Osteocyte (in vitro differentiated cells): ENCODE measurements at regions not wholly inside any gene's neighbourhood (a gene's known extent, or its start where the extent isn't known, plus 50 kb on each side); places are given as distances from the start of the nearest gene placed in this dataset.

Experiments used
- DNase-seq: peaks from one replicate; pipeline ENCODE4 v3.0.0; 2021; ENCODE audit warnings: mixed read lengths; ENCODE audit not compliant: unreplicated experiment; ENCODE audit errors: extremely low spot score
- H3K27ac Mint-ChIP-seq: one replicate; pipeline ENCODE4 v1.8.0; 2021; ENCODE audit warnings: mild to moderate bottlenecking, mixed read lengths; ENCODE audit not compliant: unreplicated experiment
- H3K27me3 Mint-ChIP-seq: one replicate; pipeline ENCODE4 v1.8.0; 2021; ENCODE audit warnings: mixed read lengths; ENCODE audit not compliant: unreplicated experiment
- H3K36me3 Mint-ChIP-seq: one replicate; pipeline ENCODE4 v1.8.0; 2021; ENCODE audit warnings: mixed read lengths; ENCODE audit not compliant: unreplicated experiment
- H3K4me1 Mint-ChIP-seq: one replicate; pipeline ENCODE4 v1.8.0; 2021; ENCODE audit warnings: mixed read lengths; ENCODE audit not compliant: unreplicated experiment
- H3K4me3 Mint-ChIP-seq: one replicate; pipeline ENCODE4 v1.8.0; 2021; ENCODE audit warnings: mild to moderate bottlenecking, moderate library complexity, mixed read lengths; ENCODE audit not compliant: unreplicated experiment
- H3K9me3 Mint-ChIP-seq: one replicate; pipeline ENCODE4 v1.8.0; 2021; ENCODE audit warnings: mixed read lengths; ENCODE audit not compliant: unreplicated experiment
- CTCF ChIP-seq: fragments of 200-600 bp; sonication (generic); IDR thresholded peaks from 2 replicates; pipeline ENCODE4 v1.5.0; 2021; ENCODE audit warnings: antibody characterized with exemption, mild to moderate bottlenecking, moderate library complexity

- H3K27ac Mint-ChIP-seq, result no peak overlapping the region
- no peak overlapping the region for H3K4me3 Mint-ChIP-seq
- DNase-seq, result no peak
- no peaks in the 10 kb centered on the region for H3K9me3 Mint-ChIP-seq
- H3K36me3 Mint-ChIP-seq, result no peaks in the 10 kb centered on the region
- H3K4me1 Mint-ChIP-seq, result no peaks in the 10 kb centered on the region
- peaks cover 5% of the 10 kb centered on the region for H3K27me3 Mint-ChIP-seq
- TF ChIP-seq CTCF, result no peak
Measured at GRCh38 chr2:221293949-221294742, 278.0 kb downstream of the EPHA4 start.

- no peak for TF ChIP-seq CTCF
- Mint-ChIP-seq H3K4me3 (no peak overlapping the region), H3K9me3 (no peaks in the 10 kb centered on the region), H3K27ac (no peak overlapping the region), H3K4me1 (no peaks in the 10 kb centered on the region), H3K27me3 (peaks cover 3% of the 10 kb centered on the region), H3K36me3 (no peaks in the 10 kb centered on the region)
- DNase-seq, result no peak
Measured at GRCh38 chr2:221304916-221305315, 267.2 kb downstream of the EPHA4 start.

- Mint-ChIP-seq H3K4me1 (no peaks in the 10 kb centered on the region), H3K9me3 (no peaks in the 10 kb centered on the region), H3K4me3 (no peak overlapping the region), H3K27ac (no peak overlapping the region), H3K36me3 (no peaks in the 10 kb centered on the region), H3K27me3 (peaks cover 3% of the 10 kb centered on the region)
- DNase-seq, result no peak
- TF ChIP-seq CTCF, result no peak
Measured at GRCh38 chr2:221308507-221309066, 263.5 kb downstream of the EPHA4 start.

GRCh38 chr2:221309892-221310583, 262.1 kb downstream of the EPHA4 start:
- H3K27me3 Mint-ChIP-seq, result no peaks in the 10 kb centered on the region
- no peak overlapping the region for H3K27ac Mint-ChIP-seq
- no peaks in the 10 kb centered on the region for H3K36me3 Mint-ChIP-seq
- H3K4me1 Mint-ChIP-seq, result no peaks in the 10 kb centered on the region
- TF ChIP-seq CTCF, result no peak
- H3K9me3 Mint-ChIP-seq, result no peaks in the 10 kb centered on the region
- no peak overlapping the region for H3K4me3 Mint-ChIP-seq
- no peak for DNase-seq

- Mint-ChIP-seq H3K4me1 (no peaks in the 10 kb centered on the region), H3K27me3 (no peaks in the 10 kb centered on the region), H3K4me3 (no peak overlapping the region), H3K9me3 (no peaks in the 10 kb centered on the region), H3K36me3 (no peaks in the 10 kb centered on the region), H3K27ac (no peak overlapping the region)
- TF ChIP-seq CTCF, result no peak
- DNase-seq, result no peak
Measured at GRCh38 chr2:221310730-221311129, 261.4 kb downstream of the EPHA4 start.
